ENCODE measurements at regions not wholly inside any gene's neighbourhood (a gene's known extent, or its start where the extent isn't known, plus 50 kb on each side); places are given as distances from the start of the nearest gene placed in this dataset.

GRCh38 chr2:42941633-42942176 lies 149.3 kb upstream of the HAAO start:
- Histone ChIP-seq H3K27ac (no peak overlapping the region), H3K4me3 (no peak overlapping the region), H3K9me3 (ENCODE audit: low read depth, low read length) (no peaks in the 10 kb centered on the region), H3K36me3 (ENCODE audit: insufficient read depth, low read length) (no peaks in the 10 kb centered on the region), H3K9ac (ENCODE audit: insufficient read length) (no peak overlapping the region)
- TF ChIP-seq FOXP2 (optimal IDR thresholded peaks at IDR 0.05; ENCODE audit: control extremely low read depth, extremely low read length, insufficient read depth) (no peak), POLR2AphosphoS5 (IDR thresholded peaks at IDR 0.05; ENCODE audit: borderline replicate concordance, low read depth, low read length) (no peak), EZH2 (IDR thresholded peaks at IDR 0.05) (no peak)
- DNase-seq (ENCODE audit: low read depth, low spot score) = no peak

GRCh38 chr2:42939411-42940206 lies 147.2 kb upstream of the HAAO start:
- H3K36me3 ChIP-seq (ENCODE audit: insufficient read depth, low read length) = no peaks in the 10 kb centered on the region
- TF ChIP-seq EZH2 (IDR thresholded peaks at IDR 0.05) (no peak), FOXP2 (optimal IDR thresholded peaks at IDR 0.05; ENCODE audit: control extremely low read depth, extremely low read length, insufficient read depth) (no peak), POLR2AphosphoS5 (IDR thresholded peaks at IDR 0.05; ENCODE audit: borderline replicate concordance, low read depth, low read length) (no peak)
- H3K9me3 ChIP-seq (ENCODE audit: low read depth, low read length) = no peaks in the 10 kb centered on the region
- DNase-seq (ENCODE audit: low read depth, low spot score) = no peak
- H3K27ac ChIP-seq = no peak overlapping the region
- H3K9ac ChIP-seq (ENCODE audit: insufficient read length) = no peak overlapping the region
- H3K4me3 ChIP-seq = no peak overlapping the region

GRCh38 chr2:42938671-42939370 lies 146.4 kb upstream of the HAAO start:
- no peak for DNase-seq (ENCODE audit: low read depth, low spot score)

GRCh38 chr2:42937171-42937875 lies 144.9 kb upstream of the HAAO start:
- Histone ChIP-seq H3K9me3 (ENCODE audit: low read depth, low read length) (no peaks in the 10 kb centered on the region), H3K9ac (ENCODE audit: insufficient read length) (no peak overlapping the region), H3K27ac (no peak overlapping the region), H3K4me3 (no peak overlapping the region), H3K36me3 (ENCODE audit: insufficient read depth, low read length) (no peaks in the 10 kb centered on the region)
- no peak for DNase-seq (ENCODE audit: low read depth, low spot score)
- TF ChIP-seq EZH2 (IDR thresholded peaks at IDR 0.05) = no peak
- TF ChIP-seq POLR2AphosphoS5 (IDR thresholded peaks at IDR 0.05; ENCODE audit: borderline replicate concordance, low read depth, low read length) = no peak
- TF ChIP-seq FOXP2 (optimal IDR thresholded peaks at IDR 0.05; ENCODE audit: control extremely low read depth, extremely low read length, insufficient read depth) = no peak

More at GRCh38 chr2:42938671-42939370, 146.4 kb upstream of the HAAO start:
- Histone ChIP-seq H3K4me3 (no peak overlapping the region), H3K27ac (no peak overlapping the region), H3K9me3 (ENCODE audit: low read depth, low read length) (no peaks in the 10 kb centered on the region), H3K9ac (ENCODE audit: insufficient read length) (no peak overlapping the region), H3K36me3 (ENCODE audit: insufficient read depth, low read length) (no peaks in the 10 kb centered on the region)
- no peak for TF ChIP-seq FOXP2 (optimal IDR thresholded peaks at IDR 0.05; ENCODE audit: control extremely low read depth, extremely low read length, insufficient read depth)
- no peak for TF ChIP-seq EZH2 (IDR thresholded peaks at IDR 0.05)
- no peak for TF ChIP-seq POLR2AphosphoS5 (IDR thresholded peaks at IDR 0.05; ENCODE audit: borderline replicate concordance, low read depth, low read length)

- H3K9ac ChIP-seq (ENCODE audit: insufficient read length) = no peak overlapping the region
- no peak for TF ChIP-seq POLR2AphosphoS5 (IDR thresholded peaks at IDR 0.05; ENCODE audit: borderline replicate concordance, low read depth, low read length)
- TF ChIP-seq FOXP2 (optimal IDR thresholded peaks at IDR 0.05; ENCODE audit: control extremely low read depth, extremely low read length, insufficient read depth) = no peak
- no peak for TF ChIP-seq EZH2 (IDR thresholded peaks at IDR 0.05)
- H3K9me3 ChIP-seq (ENCODE audit: low read depth, low read length) = no peaks in the 10 kb centered on the region
- no peaks in the 10 kb centered on the region for H3K36me3 ChIP-seq (ENCODE audit: insufficient read depth, low read length)
- no peak overlapping the region for H3K27ac ChIP-seq
- DNase-seq (ENCODE audit: low read depth, low spot score) = no peak
- no peak overlapping the region for H3K4me3 ChIP-seq
These were observed 143.6 kb upstream of the HAAO start for GRCh38 chr2:42935692-42936671.

- no peak overlapping the region for H3K27ac ChIP-seq
- no peak for DNase-seq (ENCODE audit: low read depth, low spot score)
- no peak overlapping the region for H3K9ac ChIP-seq (ENCODE audit: insufficient read length)
- H3K36me3 ChIP-seq (ENCODE audit: insufficient read depth, low read length) = no peaks in the 10 kb centered on the region
- no peak for TF ChIP-seq POLR2AphosphoS5 (IDR thresholded peaks at IDR 0.05; ENCODE audit: borderline replicate concordance, low read depth, low read length)
- no peak for TF ChIP-seq EZH2 (IDR thresholded peaks at IDR 0.05)
- TF ChIP-seq FOXP2 (optimal IDR thresholded peaks at IDR 0.05; ENCODE audit: control extremely low read depth, extremely low read length, insufficient read depth) = no peak
- no peak overlapping the region for H3K4me3 ChIP-seq
- H3K9me3 ChIP-seq (ENCODE audit: low read depth, low read length) = no peaks in the 10 kb centered on the region
These were observed 142.3 kb upstream of the HAAO start for GRCh38 chr2:42934580-42935186.

- TF ChIP-seq EZH2 (IDR thresholded peaks at IDR 0.05) = no peak
- TF ChIP-seq POLR2AphosphoS5 (IDR thresholded peaks at IDR 0.05; ENCODE audit: borderline replicate concordance, low read depth, low read length) = no peak
- no peak for TF ChIP-seq FOXP2 (optimal IDR thresholded peaks at IDR 0.05; ENCODE audit: control extremely low read depth, extremely low read length, insufficient read depth)
- H3K27ac ChIP-seq = no peak overlapping the region
These were observed 141.5 kb upstream of the HAAO start for GRCh38 chr2:42933824-42934254.

More at GRCh38 chr2:42933824-42934254, 141.5 kb upstream of the HAAO start:
- Histone ChIP-seq H3K9ac (ENCODE audit: insufficient read length) (no peak overlapping the region), H3K4me3 (no peak overlapping the region), H3K9me3 (ENCODE audit: low read depth, low read length) (no peaks in the 10 kb centered on the region), H3K36me3 (ENCODE audit: insufficient read depth, low read length) (no peaks in the 10 kb centered on the region)
- no peak for DNase-seq (ENCODE audit: low read depth, low spot score)

All from SK-N-MC (cell line).